Stimulated activated CD4-positive, alpha-beta T cell treated with anti-CD3 and anti-CD28 coated beads, Interleukin-15, amount 100 ng/mL, for 1 hour (primary cell): ENCODE measurements at regions not wholly inside any gene's neighbourhood (a gene's known extent, or its start where the extent isn't known, plus 50 kb on each side); places are given as distances from the start of the nearest gene placed in this dataset.
A peak's percentile ranks its signal among the peaks of the same experiment; 100 is the strongest.
"Not testable (repeated sequence)": the region's sequence is repeated elsewhere in the genome, so short reads cannot be mapped to it uniquely, and the experiment has no call there.

Experiments used
- DNase-seq, 2 donors: peaks; one replicate each; pipeline ENCODE4 v3.0.0-alpha.2; 2020; ENCODE audit warnings: low read depth in 1 of 2, low spot score in 1 of 2

GRCh38 chr15:31433091-31433490, 106.5 kb downstream of the KLF13 start:
- DNase-seq = no peak

- DNase-seq = no peak
Observed at GRCh38 chr15:31433574-31433973, 106.9 kb downstream of the KLF13 start.

GRCh38 chr15:31434275-31434587, 107.6 kb downstream of the KLF13 start:
- no peak for DNase-seq

GRCh38 chr15:31434588-31435260, 108.1 kb downstream of the KLF13 start:
- peak; percentile 63 to 65 for DNase-seq

DNA sequence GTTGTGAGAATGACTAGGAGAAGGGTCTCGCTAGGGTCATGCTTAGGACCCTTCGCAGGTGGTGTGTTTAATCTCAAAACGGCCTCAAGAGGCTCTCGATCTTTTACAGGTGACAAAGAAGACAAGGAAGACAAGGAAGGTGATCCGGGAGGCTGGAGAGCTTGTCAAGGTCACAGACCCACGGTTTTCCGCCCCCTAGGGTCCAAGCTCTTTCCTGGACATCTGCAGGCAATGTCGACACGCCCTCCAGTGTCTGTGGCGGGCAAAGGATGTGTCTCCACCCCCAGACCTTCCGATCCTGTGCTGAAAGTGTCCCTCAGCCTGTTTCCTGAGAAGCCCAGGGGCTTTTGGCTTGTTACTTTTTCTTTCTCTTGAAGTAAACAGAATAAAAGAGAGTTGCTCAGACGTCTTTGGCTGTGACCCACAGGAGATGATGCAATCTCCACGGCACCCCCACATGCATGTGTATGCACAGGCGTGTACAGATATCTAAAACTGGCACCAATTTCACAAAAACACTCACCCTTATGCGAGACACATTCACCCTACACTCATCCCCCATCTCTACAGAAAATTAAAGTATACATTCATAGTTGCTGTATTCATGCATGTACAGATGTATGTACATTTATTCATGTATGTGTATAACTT, 108.8 kb downstream of the KLF13 start:
- peak; percentile 61 to 67 for DNase-seq

GRCh38 chr15:31435912-31436628, 109.4 kb downstream of the KLF13 start:
- no peak for DNase-seq

DNA sequence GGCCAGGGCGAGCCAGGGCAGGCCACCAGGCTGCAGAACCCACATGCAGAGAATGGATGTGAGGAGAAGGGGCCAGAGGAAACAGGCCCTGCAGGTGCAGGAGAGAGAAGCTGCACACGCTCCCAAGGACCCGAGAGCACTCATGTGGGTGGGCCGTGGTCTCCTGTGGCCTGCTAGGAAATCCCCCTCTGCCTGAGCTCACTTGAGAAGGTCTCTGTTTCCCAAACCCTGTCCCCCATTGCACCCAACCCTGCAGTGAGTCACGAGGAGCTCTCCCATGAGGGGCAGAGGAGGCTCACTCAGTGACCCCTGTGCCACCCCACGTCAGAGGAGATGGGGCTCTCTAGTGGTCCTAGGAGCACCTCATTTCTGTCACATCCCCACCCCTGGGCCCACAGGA, 111.1 kb downstream of the KLF13 start:
- DNase-seq = peak in 1 of 2 donors; percentile 40

DNA sequence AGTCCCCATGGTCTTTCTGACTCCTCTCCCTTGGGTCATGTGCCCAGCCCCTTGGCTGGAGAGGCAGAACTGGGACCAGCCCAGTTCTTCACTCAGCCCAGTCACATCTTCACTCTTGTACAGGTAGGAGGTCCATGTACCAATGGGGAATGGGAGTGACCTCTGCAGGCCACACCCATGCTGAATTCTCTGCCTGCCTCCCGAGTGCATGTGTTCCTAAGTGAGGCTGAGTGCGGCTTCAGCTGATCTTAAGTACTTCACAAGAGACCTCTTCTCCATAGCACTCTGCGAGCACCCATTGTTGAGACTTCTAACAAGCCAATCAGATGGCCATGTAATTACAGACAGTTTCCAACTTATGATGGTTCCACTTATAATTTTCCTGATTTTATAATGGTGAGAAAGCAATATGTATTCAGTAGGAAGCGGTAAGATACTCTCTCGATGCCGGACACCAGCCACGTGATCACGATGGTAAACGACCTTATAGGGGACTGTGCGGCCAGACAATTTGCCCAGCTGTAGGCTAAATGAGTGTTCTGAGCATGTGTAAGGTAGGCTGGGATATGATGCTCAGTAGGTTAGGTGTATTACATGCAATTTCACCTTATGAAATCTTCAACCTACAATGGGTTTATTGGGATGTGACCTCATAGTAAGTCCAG, 112.1 kb downstream of the KLF13 start:
- no peak for DNase-seq

GRCh38 chr15:31439328-31439727, 112.7 kb downstream of the KLF13 start:
- no peak for DNase-seq

DNA sequence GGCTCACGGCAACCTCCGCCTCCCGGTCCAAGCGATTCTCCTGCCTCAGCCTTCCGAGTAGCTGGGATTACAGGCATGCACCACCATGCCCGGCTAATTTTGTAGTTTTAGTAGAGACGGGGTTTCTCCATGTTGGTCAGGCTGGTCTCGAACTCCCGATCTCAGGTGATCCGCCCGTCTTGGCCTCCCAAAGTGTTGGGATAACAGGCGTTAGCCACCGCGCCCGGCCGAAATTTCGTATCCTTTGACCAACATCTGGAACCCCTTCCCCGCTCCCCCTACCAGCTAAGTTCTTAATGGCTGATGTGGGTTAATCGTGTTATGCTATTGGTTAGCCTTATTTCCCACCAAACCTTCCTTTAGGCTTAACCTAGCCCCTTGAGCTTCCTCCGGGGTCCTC, 113.6 kb downstream of the KLF13 start:
- not testable (repeated sequence) for DNase-seq

- peak in 1 of 2 donors; percentile 36 for DNase-seq
Observed at GRCh38 chr15:31440754-31441311, 114.2 kb downstream of the KLF13 start.

GRCh38 chr15:31442226-31442625, 115.6 kb downstream of the KLF13 start:
- no peak for DNase-seq

GRCh38 chr15:31442699-31443111, 116.1 kb downstream of the KLF13 start:
- no peak for DNase-seq

GRCh38 chr15:31444844-31445243, 118.2 kb downstream of the KLF13 start:
- DNase-seq = no peak

DNA sequence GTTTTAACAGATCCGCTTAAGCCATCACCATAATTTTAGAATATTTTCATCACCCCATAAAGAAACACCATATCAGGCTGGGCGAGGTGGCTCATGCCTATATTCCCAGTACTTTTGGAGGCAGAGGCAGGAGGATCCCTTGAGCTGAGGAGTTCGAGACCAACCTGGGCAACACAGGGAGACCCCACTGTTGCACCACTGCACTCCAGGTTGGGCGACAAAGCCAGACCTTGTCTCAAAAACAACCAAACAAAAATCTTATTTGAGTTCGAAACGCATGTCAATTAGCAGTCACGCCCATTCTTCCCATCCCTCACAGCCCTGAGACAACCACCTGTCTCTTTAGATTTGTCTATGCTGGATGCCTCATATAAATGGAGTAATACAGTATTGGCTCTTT, 119.9 kb downstream of the KLF13 start:
- DNase-seq = no peak

DNA sequence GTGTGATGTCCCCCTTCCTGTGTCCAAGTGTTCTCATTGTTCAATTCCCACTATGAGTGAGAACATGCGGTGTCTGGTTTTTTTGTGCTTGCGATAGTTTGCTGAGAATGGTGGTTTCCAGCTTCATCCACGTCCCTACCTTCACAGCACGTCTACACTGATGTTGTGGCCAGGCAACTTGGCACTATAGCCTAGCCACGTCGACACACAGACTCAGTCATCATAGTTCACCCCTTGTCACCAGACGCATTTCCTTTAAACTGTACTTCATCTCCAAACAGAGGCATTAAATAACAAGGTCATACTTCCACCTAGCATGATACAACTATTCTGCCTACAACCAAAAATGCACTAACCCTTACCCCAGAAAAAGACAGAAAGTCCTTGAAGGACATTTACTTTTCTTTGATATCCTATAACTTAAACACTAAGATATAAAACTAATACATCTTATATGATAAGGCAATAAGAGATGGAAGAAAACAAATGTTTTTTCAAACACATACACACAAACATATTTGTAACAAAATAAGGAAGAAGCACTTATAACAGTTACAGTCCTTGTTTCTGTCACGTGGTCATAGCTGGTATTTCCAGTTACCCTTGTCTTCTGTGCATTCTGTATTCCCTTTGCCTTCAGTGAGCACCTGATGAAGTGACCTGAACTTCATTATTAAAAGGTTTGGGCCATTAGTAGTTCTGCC, 121.4 kb downstream of the KLF13 start:
- no peak for DNase-seq

DNA sequence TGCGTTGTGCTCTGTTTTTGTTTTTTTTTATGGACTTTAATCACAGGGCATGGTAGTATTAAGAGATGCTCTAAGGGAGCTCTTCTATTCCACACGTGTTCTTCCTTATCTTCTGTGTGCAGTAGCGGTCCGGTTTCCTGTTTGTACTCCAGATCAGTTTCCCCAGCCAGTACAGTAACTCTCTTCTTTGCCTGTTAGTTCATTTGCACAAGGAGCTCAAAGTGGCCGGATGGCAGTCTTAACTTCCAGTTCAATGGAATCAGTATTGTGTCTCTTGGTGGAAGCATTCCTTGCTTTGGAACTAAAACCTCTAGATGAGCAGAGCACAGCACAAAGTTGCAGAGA, 122.0 kb downstream of the KLF13 start:
- DNase-seq = no peak

- DNase-seq = no peak
Observed at GRCh38 chr15:31452595-31453557, 126.2 kb downstream of the KLF13 start.

- no peak for DNase-seq
Observed at GRCh38 chr15:31453558-31454318, 127.1 kb downstream of the KLF13 start.
